Hepatocyte (in vitro differentiated cells): ENCODE measurements at regions not wholly inside any gene's neighbourhood (a gene's known extent, or its start where the extent isn't known, plus 50 kb on each side); places are given as distances from the start of the nearest gene placed in this dataset.

Experiments
- CTCF ChIP-seq: fragments of 200-600 bp; sonication (generic); IDR thresholded peaks from 2 replicates; pipeline ENCODE4 v1.5.1; 2016; ENCODE audit warnings: antibody characterized with exemption, mild to moderate bottlenecking; ENCODE audit not compliant: poor library complexity
- EZH2 ChIP-seq: fragments of 200-600 bp; sonication (generic); IDR thresholded peaks from 2 replicates; pipeline ENCODE4 v1.6.1; 2016; ENCODE audit warnings: antibody characterized with exemption, mild to moderate bottlenecking, borderline replicate concordance
- EZH2phosphoT487 ChIP-seq: fragments of 200-600 bp; sonication (generic); IDR thresholded peaks from one replicate; pipeline ENCODE4 v1.6.1; 2018; ENCODE audit warnings: antibody characterized with exemption, mild to moderate bottlenecking, low read depth, moderate library complexity; ENCODE audit not compliant: unreplicated experiment, severe bottlenecking

- TF ChIP-seq CTCF, result no peak
- TF ChIP-seq EZH2, result no peak
- no peak for TF ChIP-seq EZH2phosphoT487
Measured at GRCh38 chr1:98133131-98133530, 212.3 kb upstream of the DPYD start.
